NCI-H748 (cell line): ENCODE measurements at regions not wholly inside any gene's neighbourhood (a gene's known extent, or its start where the extent isn't known, plus 50 kb on each side); places are given as distances from the start of the nearest gene placed in this dataset.
A peak's percentile ranks its signal among the peaks of the same experiment; 100 is the strongest.

Experiments used
- DNase-seq: peaks from one replicate; lab custom pipeline; 2025; ENCODE audit not compliant: unreplicated experiment; lab: John Stamatoyannopoulos, UW

- DNase-seq: peak; percentile 47
These were observed 247.9 kb upstream of the NT5C1B start for GRCh38 chr2:18837240-18837639.

DNA sequence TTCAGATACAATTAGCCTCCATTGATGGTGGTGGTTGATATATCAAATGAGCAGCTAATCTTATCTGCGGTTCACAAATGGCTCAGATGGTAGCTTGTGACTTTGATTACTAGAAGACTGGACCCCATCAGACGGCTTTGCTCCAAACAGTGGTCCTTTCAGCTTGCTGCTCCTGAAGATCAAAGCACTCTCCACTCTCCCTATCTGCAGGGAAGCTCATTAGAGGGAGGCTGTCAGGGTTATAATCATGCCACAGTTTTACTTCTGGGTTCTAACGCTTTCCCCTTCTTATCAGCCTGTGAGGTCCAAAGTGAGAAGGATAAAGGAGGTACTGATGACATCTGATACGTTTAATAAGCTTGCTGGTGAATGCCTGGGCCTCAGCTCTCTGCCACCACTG lies 247.1 kb upstream of the NT5C1B start:
- no peak for DNase-seq

- DNase-seq: no peak
These were observed 246.4 kb upstream of the NT5C1B start for GRCh38 chr2:18835787-18836186.

- no peak for DNase-seq
These were observed 245.0 kb upstream of the NT5C1B start for GRCh38 chr2:18834341-18834740.

DNA sequence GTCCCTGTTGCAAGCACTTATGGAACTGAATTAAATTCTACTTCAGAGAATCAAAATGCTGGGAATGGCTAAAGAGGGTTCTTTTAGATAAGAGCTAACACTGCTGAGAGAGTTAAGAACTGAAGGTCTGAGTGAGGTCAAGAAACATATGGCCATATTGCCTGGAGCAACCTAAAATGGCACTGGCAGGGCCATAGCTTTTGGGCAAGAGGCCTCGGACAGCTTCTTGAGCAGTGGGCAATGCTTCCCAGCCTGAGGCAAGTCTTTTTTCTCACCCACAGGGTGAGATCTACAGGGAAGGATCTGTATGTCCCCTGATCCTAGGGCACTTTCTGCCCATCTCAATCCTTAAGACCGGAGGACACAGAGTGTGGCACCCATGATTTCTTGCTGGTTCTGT lies 244.6 kb upstream of the NT5C1B start:
- no peak for DNase-seq

- no peak for DNase-seq
These were observed 242.6 kb upstream of the NT5C1B start for GRCh38 chr2:18831916-18832510.

DNA sequence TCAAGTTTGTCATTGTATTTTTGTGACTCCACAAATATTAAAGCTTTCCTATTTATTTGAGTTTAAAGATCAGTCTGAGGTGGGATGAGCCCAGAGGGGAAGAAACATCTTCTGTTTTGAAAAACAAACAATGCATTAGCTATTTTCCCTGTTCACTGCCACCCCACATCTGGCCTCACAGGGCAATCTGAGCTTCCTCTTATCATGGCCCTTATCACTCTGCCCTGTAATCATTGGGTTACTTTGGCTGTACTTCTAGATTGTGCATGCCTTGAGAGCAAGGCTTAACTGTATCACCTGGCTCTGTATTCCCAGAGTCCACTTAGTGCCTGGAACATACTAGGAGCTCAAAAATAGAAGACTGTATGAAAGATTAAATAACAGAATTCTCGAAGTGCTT lies 241.6 kb upstream of the NT5C1B start:
- no peak for DNase-seq

GRCh38 chr2:18829976-18830375 lies 240.6 kb upstream of the NT5C1B start:
- no peak for DNase-seq

DNA sequence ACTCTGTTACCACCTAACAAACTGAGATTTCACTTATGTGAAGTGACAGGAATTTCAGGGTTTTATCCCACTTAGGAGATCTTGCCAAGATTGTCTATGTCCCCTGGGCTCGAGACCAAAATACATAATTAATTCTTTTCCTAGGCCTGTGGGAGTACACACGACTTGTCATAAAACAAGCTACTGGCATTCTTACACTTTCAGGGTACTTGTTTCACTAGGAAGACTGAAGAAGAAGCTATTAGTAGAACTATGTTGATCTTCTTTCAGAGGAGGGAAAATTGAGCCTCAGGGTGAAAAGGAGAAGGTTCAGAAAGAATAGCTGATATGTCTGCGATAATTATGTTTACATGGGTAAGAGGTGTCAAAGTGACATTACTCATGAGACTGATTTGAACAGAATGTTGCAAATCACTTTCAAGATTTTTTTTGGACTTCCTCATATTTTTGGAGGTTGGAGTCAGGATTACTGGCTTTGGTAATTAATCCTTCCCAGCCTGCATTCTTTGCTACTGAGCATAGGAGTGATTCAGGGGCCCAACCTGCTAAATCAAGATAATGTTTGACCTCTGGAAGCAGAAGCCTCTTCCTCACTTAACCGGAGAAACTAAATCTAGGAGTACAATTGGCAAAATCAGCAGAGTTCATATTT lies 240.0 kb upstream of the NT5C1B start:
- no peak for DNase-seq

GRCh38 chr2:18828296-18828695 lies 238.9 kb upstream of the NT5C1B start:
- no peak for DNase-seq

DNA sequence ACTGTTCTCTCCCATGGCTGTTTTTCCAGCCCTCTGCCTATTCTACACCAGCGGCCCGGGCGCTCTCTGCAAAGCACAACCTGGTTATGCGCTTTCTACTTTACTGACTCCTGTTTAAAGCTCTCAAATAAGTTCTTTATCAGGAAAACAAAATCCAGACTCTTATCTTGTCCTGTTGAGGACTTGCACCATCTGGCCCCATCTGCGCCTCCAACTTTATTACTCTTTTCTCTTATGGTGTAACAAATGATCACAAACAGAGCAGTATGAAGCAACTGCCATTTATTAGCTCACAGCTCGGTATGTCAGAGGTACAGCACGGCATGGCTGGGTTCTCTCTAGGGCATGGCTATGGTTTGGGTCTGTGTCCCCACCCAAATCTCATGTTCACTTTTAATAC lies 236.5 kb upstream of the NT5C1B start:
- no peak for DNase-seq

GRCh38 chr2:18824915-18825314 lies 235.5 kb upstream of the NT5C1B start:
- DNase-seq: no peak

GRCh38 chr2:18824325-18824790 lies 235.0 kb upstream of the NT5C1B start:
- no peak for DNase-seq

DNA sequence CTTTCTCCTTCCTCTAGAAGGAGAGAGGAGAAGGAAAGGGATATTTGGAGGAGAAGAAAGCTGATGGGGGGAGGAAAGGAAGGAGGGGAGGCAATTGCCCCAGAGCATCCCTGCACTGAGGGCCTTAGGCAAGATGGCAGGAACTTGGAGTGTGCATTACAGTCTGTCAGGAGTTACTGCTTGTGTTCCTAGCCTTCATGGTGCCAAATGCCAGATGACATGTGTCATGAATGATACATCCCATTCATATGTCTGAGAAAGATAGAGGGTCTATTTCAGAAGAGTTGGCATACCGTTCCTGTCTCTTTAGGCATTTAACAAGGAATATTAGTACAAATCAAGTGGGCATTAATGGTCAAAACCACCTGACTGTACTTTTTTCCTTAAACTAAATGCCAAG lies 232.1 kb upstream of the NT5C1B start:
- DNase-seq: no peak

- no peak for DNase-seq
These were observed 231.6 kb upstream of the NT5C1B start for GRCh38 chr2:18820966-18821365.

GRCh38 chr2:18819566-18819965 lies 230.2 kb upstream of the NT5C1B start:
- no peak for DNase-seq

DNA sequence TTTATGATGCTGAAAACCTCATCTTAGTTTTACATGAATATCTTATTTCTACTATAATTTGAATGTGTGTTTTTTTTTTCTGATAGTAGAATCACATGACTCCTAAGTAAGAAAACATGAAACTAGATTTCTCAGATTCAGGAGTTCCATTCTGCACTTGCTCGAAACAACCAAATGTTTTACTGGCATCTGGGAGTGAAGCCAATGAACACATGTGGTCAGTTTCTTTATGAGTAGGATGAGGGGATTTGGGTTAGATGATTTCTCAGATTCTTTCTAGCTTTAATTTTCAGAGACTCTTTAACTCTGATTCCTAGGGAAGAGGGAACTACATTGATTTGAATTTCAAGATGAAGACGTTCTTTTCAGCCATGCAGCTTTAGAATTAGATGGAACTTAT lies 225.0 kb upstream of the NT5C1B start:
- no peak for DNase-seq

DNA sequence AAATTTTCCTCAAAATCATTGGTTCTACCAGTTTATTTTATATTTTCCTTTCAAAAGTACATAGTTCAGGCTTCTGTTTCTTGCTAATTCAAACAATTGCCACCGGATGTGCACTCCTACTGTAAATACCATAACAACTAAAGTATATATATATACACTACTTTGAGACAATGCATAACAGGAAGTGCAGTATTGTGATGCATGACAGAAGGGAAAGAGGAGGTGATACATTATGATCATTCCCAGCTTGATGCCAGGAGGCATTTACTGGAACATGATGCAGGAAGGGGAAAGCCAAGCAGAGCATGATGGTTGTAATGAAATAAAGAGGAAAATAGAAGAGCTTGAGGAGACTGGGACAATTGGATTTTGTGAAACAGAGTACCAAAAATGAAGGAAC lies 215.2 kb upstream of the NT5C1B start:
- DNase-seq: no peak

DNA sequence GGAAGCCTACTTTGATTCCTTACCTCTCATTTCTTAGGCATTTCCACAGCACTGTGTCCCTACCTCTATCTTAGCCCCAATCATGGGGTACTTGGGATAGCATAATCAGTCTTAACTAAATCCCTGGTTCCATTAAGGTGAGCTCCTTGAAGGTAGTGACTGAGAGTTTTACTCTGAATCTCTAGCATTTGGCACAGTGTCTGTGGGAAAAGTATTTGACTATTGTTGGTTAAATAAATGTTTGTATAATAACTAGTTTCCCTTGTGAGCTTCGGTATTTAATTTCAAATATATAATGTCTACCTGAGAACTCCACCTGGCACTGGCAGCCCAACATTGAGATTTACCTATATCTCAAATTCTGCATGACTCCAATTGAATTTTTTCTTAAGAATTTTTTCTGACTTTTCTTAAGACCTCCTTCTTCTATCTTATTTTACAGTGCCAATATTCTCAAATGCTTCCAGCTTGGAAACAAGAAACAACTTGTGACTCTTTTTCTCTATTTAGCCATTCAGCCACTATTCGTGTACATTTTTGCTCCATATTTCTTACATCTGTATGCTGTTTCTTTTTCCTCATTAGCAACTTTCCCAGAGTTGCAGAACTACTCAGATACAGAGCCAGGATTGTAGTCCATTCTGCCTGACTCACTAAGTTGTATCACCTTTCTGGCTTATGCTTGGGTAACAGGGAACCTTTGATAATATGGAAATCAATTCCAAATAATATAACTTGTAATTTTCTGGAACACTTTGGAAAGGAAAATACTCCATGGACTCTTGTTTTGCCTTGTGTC lies 214.0 kb upstream of the NT5C1B start:
- DNase-seq: no peak

DNA sequence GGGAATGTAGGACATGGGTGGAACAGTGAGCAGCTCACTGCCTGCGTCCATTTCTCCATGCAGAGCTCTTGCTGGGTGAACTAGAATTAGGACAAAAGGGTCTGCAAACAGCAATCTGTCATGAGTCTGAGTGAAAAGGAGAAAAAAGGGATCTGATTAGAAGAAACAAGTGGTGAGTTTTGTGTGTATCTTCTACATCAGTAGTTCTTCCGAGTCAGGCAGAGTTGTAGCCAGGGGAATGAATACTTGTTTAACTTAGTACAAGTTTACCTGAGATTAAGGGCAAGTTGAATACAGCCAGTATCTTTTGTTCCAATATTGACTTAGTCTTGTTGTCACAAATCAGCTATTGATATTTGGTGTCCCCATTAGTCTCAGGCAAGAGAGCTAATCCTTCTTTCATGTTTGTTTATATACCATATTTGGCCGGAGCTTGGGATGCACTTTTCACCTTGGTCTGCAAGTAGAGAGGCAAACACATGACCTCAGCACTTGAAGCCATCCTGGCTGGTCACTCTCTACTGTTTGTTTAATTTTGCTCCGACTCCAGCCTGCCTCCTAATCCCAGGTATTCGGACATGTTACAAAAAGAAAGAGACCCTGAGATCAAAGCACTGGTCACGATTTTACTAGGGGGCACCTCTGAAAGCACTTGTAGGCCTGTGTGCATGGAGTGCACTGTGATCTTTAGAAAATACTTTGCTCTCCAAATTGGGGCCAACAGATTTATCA lies 211.0 kb upstream of the NT5C1B start:
- DNase-seq: peak; percentile 62

- DNase-seq: no peak
These were observed 210.0 kb upstream of the NT5C1B start for GRCh38 chr2:18799397-18799796.
